ENCODE measurements at regions not wholly inside any gene's neighbourhood (a gene's known extent, or its start where the extent isn't known, plus 50 kb on each side); places are given as distances from the start of the nearest gene placed in this dataset.

- TF ChIP-seq TCF7L2 (IDR thresholded peaks at IDR 0.05; ENCODE audit: low read depth, low read length): no peak
- no peak for TF ChIP-seq POLR2AphosphoS5 (IDR thresholded peaks at IDR 0.05; ENCODE audit: low read depth, low read length)
- no peak for TF ChIP-seq CTCF (IDR thresholded peaks at IDR 0.05)
- TF ChIP-seq SIN3A (IDR thresholded peaks at IDR 0.05; ENCODE audit: borderline replicate concordance, insufficient read depth, low read depth, low read length): no peak
- no peak for TF ChIP-seq REST (IDR thresholded peaks at IDR 0.05; ENCODE audit: insufficient read depth in 1 of 2, low read depth in 2 of 2, low read length in 1 of 2)
- Histone ChIP-seq H3K9me3 (ENCODE audit: control insufficient read depth, insufficient read depth, low read depth, low read length) (no peaks in the 10 kb centered on the region), H3K4me3 (ENCODE audit: low read depth in 2 of 2, low read length in 2 of 2) (no peak overlapping the region), H3K36me3 (ENCODE audit: control insufficient read depth, insufficient read depth, low read length) (no peaks in the 10 kb centered on the region), H3K27ac (ENCODE audit: low read length) (no peak overlapping the region), H3K4me1 (ENCODE audit: control insufficient read depth, insufficient read depth, low read length) (no peaks in the 10 kb centered on the region), H3K27me3 (ENCODE audit: control insufficient read depth, insufficient read depth, low read length) (no peaks in the 10 kb centered on the region)
- no peak for ATAC-seq
- in situ Hi-C loops (cut with HindIII; ENCODE audit: low pct_unique_long_range_greater_than_20kb, low sequenced_read_pairs): no loop called here
- CTCF ChIA-PET: no interaction called here
- DNase-seq (ENCODE audit: low read depth, low spot score): no peak
- POLR2A ChIA-PET: no interaction called here
- no TSS peak for BruUV-seq (replicated peaks)
- intact Hi-C loops (cut with micrococcal nuclease; ENCODE audit: unreplicated experiment): no loop called here
Observed at GRCh38 chr2:30003128-30003527, 81.7 kb upstream of the ALK start.

GRCh38 chr2:30022444-30023071 is 101.2 kb upstream of the ALK start:
- Histone ChIP-seq H3K9me3 (ENCODE audit: control insufficient read depth, insufficient read depth, low read depth, low read length) (no peaks in the 10 kb centered on the region), H3K4me1 (ENCODE audit: control insufficient read depth, insufficient read depth, low read length) (no peaks in the 10 kb centered on the region), H3K27me3 (ENCODE audit: control insufficient read depth, insufficient read depth, low read length) (peaks cover 15% of the 10 kb centered on the region), H3K36me3 (ENCODE audit: control insufficient read depth, insufficient read depth, low read length) (no peaks in the 10 kb centered on the region), H3K27ac (ENCODE audit: low read length) (no peak overlapping the region), H3K4me3 (ENCODE audit: low read depth in 2 of 2, low read length in 2 of 2) (no peak overlapping the region)
- in situ Hi-C loops (cut with HindIII; ENCODE audit: low pct_unique_long_range_greater_than_20kb, low sequenced_read_pairs): no loop called here
- no peak for TF ChIP-seq CTCF (IDR thresholded peaks at IDR 0.05)
- TF ChIP-seq SIN3A (IDR thresholded peaks at IDR 0.05; ENCODE audit: borderline replicate concordance, insufficient read depth, low read depth, low read length): no peak
- no peak for TF ChIP-seq TCF7L2 (IDR thresholded peaks at IDR 0.05; ENCODE audit: low read depth, low read length)
- TF ChIP-seq REST (IDR thresholded peaks at IDR 0.05; ENCODE audit: insufficient read depth in 1 of 2, low read depth in 2 of 2, low read length in 1 of 2): no peak
- TF ChIP-seq POLR2AphosphoS5 (IDR thresholded peaks at IDR 0.05; ENCODE audit: low read depth, low read length): no peak
- BruUV-seq (replicated peaks): no TSS peak
- ATAC-seq (no peak), DNase-seq (ENCODE audit: low read depth, low spot score) (no peak)
- intact Hi-C loops (cut with micrococcal nuclease; ENCODE audit: unreplicated experiment): no loop called here
- ChIA-PET CTCF (no interaction called here), POLR2A (no interaction called here)

Measured in Panc1 (cell line).